GM12865 (cell line): ENCODE measurements at regions not wholly inside any gene's neighbourhood (a gene's known extent, or its start where the extent isn't known, plus 50 kb on each side); places are given as distances from the start of the nearest gene placed in this dataset.

Experiments used
- DNase-seq: peaks from one replicate; pipeline ENCODE4 v3.0.0; 2010; ENCODE audit warnings: low read depth
- H3K4me3 ChIP-seq: 2 replicates; pipeline ENCODE4 v1.5.1; 2011; ENCODE audit warnings: mild to moderate bottlenecking, low read depth, low read length, control low read depth
- CTCF ChIP-seq: IDR thresholded peaks from 2 replicates; pipeline ENCODE4 v1.5.1; 2011; ENCODE audit warnings: low read length, control low read depth, low read depth, inconsistent platforms; ENCODE audit not compliant: insufficient read depth; ENCODE audit errors: missing control alignments

- H3K4me3 ChIP-seq: no peak overlapping the region
- no peak for DNase-seq
- TF ChIP-seq CTCF: no peak
Observed at GRCh38 chr22:27654546-27655445, 146.8 kb downstream of the MN1 start.

GRCh38 chr22:27655582-27656185, 145.9 kb downstream of the MN1 start:
- TF ChIP-seq CTCF: no peak
- no peak for DNase-seq

GRCh38 chr22:27656970-27657369, 144.6 kb downstream of the MN1 start:
- no peak for TF ChIP-seq CTCF
- no peak overlapping the region for H3K4me3 ChIP-seq
- DNase-seq: no peak

More at GRCh38 chr22:27655582-27656185, 145.9 kb downstream of the MN1 start:
- H3K4me3 ChIP-seq: no peak overlapping the region

- H3K4me3 ChIP-seq: no peak overlapping the region
- no peak for DNase-seq
- no peak for TF ChIP-seq CTCF
Observed at GRCh38 chr22:27660306-27660705, 141.2 kb downstream of the MN1 start.

GRCh38 chr22:27662359-27663301, 138.9 kb downstream of the MN1 start:
- H3K4me3 ChIP-seq: no peak overlapping the region
- TF ChIP-seq CTCF: no peak
- DNase-seq: no peak

- no peak for DNase-seq
- no peak overlapping the region for H3K4me3 ChIP-seq
- no peak for TF ChIP-seq CTCF
Observed at GRCh38 chr22:27663812-27664211, 137.7 kb downstream of the MN1 start.
